HFFc6 (cell line): ENCODE measurements at regions not wholly inside any gene's neighbourhood (a gene's known extent, or its start where the extent isn't known, plus 50 kb on each side); places are given as distances from the start of the nearest gene placed in this dataset.

ENCODE experiments used
- DNase-seq: peaks from one replicate; pipeline ENCODE4 v3.0.0-alpha.2; 2018
- H3K27ac Mint-ChIP-seq: 2 replicates; pipeline ENCODE4 v1.8.0; 2020; ENCODE audit warnings: mild to moderate bottlenecking, mixed read lengths
- H3K27me3 Mint-ChIP-seq: 2 replicates; pipeline ENCODE4 v1.8.0; 2021; ENCODE audit warnings: mild to moderate bottlenecking, moderate library complexity, mixed read lengths; ENCODE audit not compliant: insufficient read depth
- H3K36me3 Mint-ChIP-seq: 2 replicates; pipeline ENCODE4 v1.8.0; 2021; ENCODE audit warnings: low read depth, mixed read lengths
- H3K4me1 Mint-ChIP-seq: 2 replicates; pipeline ENCODE4 v1.8.0; 2020; ENCODE audit warnings: low read depth, mixed read lengths
- H3K4me3 Mint-ChIP-seq: 2 replicates; pipeline ENCODE4 v1.8.0; 2020; ENCODE audit warnings: mild to moderate bottlenecking, moderate library complexity, mixed read lengths
- H3K9me3 Mint-ChIP-seq: 2 replicates; pipeline ENCODE4 v1.8.0; 2020; ENCODE audit warnings: mild to moderate bottlenecking, mixed read lengths
- CTCF ChIP-seq: fragments of 200-600 bp; sonication (generic); IDR thresholded peaks from 2 replicates; pipeline ENCODE4 v1.5.0; 2021; ENCODE audit warnings: antibody characterized with exemption, mild to moderate bottlenecking

GRCh38 chr12:75589801-75590200, 78.4 kb upstream of the KRR1 start:
- no peak for DNase-seq
- H3K4me3 Mint-ChIP-seq, result no peak overlapping the region
- H3K9me3 Mint-ChIP-seq, result no peaks in the 10 kb centered on the region
- peaks cover 16% of the 10 kb centered on the region for H3K36me3 Mint-ChIP-seq
- no peak for TF ChIP-seq CTCF
- H3K27ac Mint-ChIP-seq, result no peak overlapping the region
- peaks cover 55% of the 10 kb centered on the region for H3K4me1 Mint-ChIP-seq
- H3K27me3 Mint-ChIP-seq, result peaks cover 3% of the 10 kb centered on the region

GRCh38 chr12:75587340-75588106, 76.1 kb upstream of the KRR1 start:
- Mint-ChIP-seq H3K4me3 (no peak overlapping the region; the same call in 1 of the 2 replicates), H3K27me3 (peaks cover 1% of the 10 kb centered on the region), H3K4me1 (peaks cover 61% of the 10 kb centered on the region), H3K9me3 (no peaks in the 10 kb centered on the region), H3K27ac (peak overlapping the region; percentile 67), H3K36me3 (peaks cover 16% of the 10 kb centered on the region)
- DNase-seq, result peak; percentile 20
- no peak for TF ChIP-seq CTCF

GRCh38 chr12:75585330-75585729, 73.9 kb upstream of the KRR1 start:
- peaks cover 16% of the 10 kb centered on the region for H3K36me3 Mint-ChIP-seq
- DNase-seq, result peak; percentile 84
- H3K9me3 Mint-ChIP-seq, result no peaks in the 10 kb centered on the region
- H3K27ac Mint-ChIP-seq, result peak overlapping the region; percentile 91
- no peak for TF ChIP-seq CTCF
- H3K4me3 Mint-ChIP-seq, result peak overlapping the region; percentile 60
- H3K4me1 Mint-ChIP-seq, result peaks cover 61% of the 10 kb centered on the region
- H3K27me3 Mint-ChIP-seq, result peaks cover 1% of the 10 kb centered on the region

- no peak for TF ChIP-seq CTCF
Observed at GRCh38 chr12:75583355-75583754, 71.9 kb upstream of the KRR1 start.

GRCh38 chr12:75581515-75581914, 70.1 kb upstream of the KRR1 start:
- H3K4me1 Mint-ChIP-seq, result peaks cover 24% of the 10 kb centered on the region
- no peak overlapping the region for H3K27ac Mint-ChIP-seq
- H3K36me3 Mint-ChIP-seq, result no peaks in the 10 kb centered on the region
- H3K9me3 Mint-ChIP-seq, result no peaks in the 10 kb centered on the region
- DNase-seq, result no peak
- no peak overlapping the region for H3K4me3 Mint-ChIP-seq
- no peaks in the 10 kb centered on the region; the same call in 1 of the 2 replicates for H3K27me3 Mint-ChIP-seq
- TF ChIP-seq CTCF, result no peak

More at GRCh38 chr12:75583355-75583754, 71.9 kb upstream of the KRR1 start:
- Mint-ChIP-seq H3K4me1 (peaks cover 42% of the 10 kb centered on the region), H3K4me3 (no peak overlapping the region), H3K27ac (no peak overlapping the region), H3K9me3 (no peaks in the 10 kb centered on the region), H3K27me3 (no peaks in the 10 kb centered on the region; the same call in none of the 2 replicates), H3K36me3 (peaks cover 8% of the 10 kb centered on the region; the same call in 1 of the 2 replicates)
- no peak for DNase-seq
